ENCODE measurements at regions not wholly inside any gene's neighbourhood (a gene's known extent, or its start where the extent isn't known, plus 50 kb on each side); places are given as distances from the start of the nearest gene placed in this dataset.

GRCh38 chr2:23178396-23178795 is 206.6 kb upstream of the KLHL29 start:
- TF ChIP-seq, protein P1, sequence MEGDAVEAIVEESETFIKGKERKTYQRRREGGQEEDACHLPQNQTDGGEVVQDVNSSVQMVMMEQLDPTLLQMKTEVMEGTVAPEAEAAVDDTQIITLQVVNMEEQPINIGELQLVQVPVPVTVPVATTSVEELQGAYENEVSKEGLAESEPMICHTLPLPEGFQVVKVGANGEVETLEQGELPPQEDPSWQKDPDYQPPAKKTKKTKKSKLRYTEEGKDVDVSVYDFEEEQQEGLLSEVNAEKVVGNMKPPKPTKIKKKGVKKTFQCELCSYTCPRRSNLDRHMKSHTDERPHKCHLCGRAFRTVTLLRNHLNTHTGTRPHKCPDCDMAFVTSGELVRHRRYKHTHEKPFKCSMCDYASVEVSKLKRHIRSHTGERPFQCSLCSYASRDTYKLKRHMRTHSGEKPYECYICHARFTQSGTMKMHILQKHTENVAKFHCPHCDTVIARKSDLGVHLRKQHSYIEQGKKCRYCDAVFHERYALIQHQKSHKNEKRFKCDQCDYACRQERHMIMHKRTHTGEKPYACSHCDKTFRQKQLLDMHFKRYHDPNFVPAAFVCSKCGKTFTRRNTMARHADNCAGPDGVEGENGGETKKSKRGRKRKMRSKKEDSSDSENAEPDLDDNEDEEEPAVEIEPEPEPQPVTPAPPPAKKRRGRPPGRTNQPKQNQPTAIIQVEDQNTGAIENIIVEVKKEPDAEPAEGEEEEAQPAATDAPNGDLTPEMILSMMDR (conservative IDR thresholded peaks at IDR 0.05 in 1 of 2, IDR thresholded peaks at IDR 0.05 in 1 of 2; ENCODE audit: low read depth in 1 of 2, low read length in 2 of 2), result no peak
- TF ChIP-seq EZH2 (IDR thresholded peaks at IDR 0.05; ENCODE audit: low read length, missing control alignments), result no peak
- H3K4me3 ChIP-seq (replicated peaks in 1 of 4; ENCODE audit: control extremely low read depth in 1 of 4, insufficient read depth in 1 of 4, low read depth in 3 of 4, low read length in 4 of 4), result no peak overlapping the region
- H3K27me3 ChIP-seq (ENCODE audit: control insufficient read depth, insufficient read depth, low read length), result no peaks in the 10 kb centered on the region
- no peaks in the 10 kb centered on the region for H3K79me2 ChIP-seq (ENCODE audit: control insufficient read depth, insufficient read depth, low read length)
- no peak overlapping the region for H3K27ac ChIP-seq (ENCODE audit: insufficient read depth, low read length)
- no peaks in the 10 kb centered on the region for H3K4me1 ChIP-seq (ENCODE audit: control insufficient read depth, extremely low read depth, insufficient read depth, low read length)
- no peaks in the 10 kb centered on the region for H3K36me3 ChIP-seq (ENCODE audit: control insufficient read depth, insufficient read depth, low read length)
- no peak for DNase-seq (ENCODE audit: low read depth in 2 of 2)
- H3K9me3 ChIP-seq (ENCODE audit: control insufficient read depth, insufficient read depth, low read depth, low read length), result no peaks in the 10 kb centered on the region
- no peak overlapping the region for H3K9ac ChIP-seq (ENCODE audit: insufficient read depth, low read length)
- no peaks in the 10 kb centered on the region for H4K20me1 ChIP-seq (ENCODE audit: control insufficient read depth, extremely low read depth, insufficient read depth, low read length)
- H3K4me2 ChIP-seq (ENCODE audit: extremely low read depth, insufficient read depth, low read length), result no peak overlapping the region
- no peak overlapping the region for H2AFZ ChIP-seq (ENCODE audit: low read length)

DNA sequence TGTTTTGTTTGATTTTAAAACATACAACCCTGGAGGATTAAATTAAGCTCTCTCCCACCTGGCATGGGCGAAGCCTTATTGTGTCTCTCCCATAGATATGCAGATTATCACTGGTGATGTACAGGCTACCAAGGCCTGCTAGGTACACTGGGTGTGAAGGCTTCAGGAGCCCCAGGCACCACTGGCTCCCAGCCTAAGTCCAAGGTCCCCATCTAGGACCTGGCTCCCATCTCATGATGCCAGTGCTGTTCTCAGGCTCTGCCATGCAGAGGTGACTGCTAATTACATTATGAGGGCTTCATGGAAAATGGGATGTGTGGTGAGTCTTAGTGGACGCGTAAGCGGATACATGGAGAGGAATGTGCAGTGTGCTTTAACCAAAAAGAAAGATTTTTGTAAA is 201.2 kb upstream of the KLHL29 start:
- Histone ChIP-seq H3K4me1 (ENCODE audit: control insufficient read depth, extremely low read depth, insufficient read depth, low read length) (no peaks in the 10 kb centered on the region), H3K27me3 (ENCODE audit: control insufficient read depth, insufficient read depth, low read length) (no peaks in the 10 kb centered on the region), H3K9ac (ENCODE audit: insufficient read depth, low read length) (no peak overlapping the region), H3K4me2 (ENCODE audit: extremely low read depth, insufficient read depth, low read length) (no peak overlapping the region), H2AFZ (ENCODE audit: low read length) (no peak overlapping the region), H3K36me3 (ENCODE audit: control insufficient read depth, insufficient read depth, low read length) (no peaks in the 10 kb centered on the region), H3K79me2 (ENCODE audit: control insufficient read depth, insufficient read depth, low read length) (no peaks in the 10 kb centered on the region), H4K20me1 (ENCODE audit: control insufficient read depth, extremely low read depth, insufficient read depth, low read length) (no peaks in the 10 kb centered on the region), H3K9me3 (ENCODE audit: control insufficient read depth, insufficient read depth, low read depth, low read length) (no peaks in the 10 kb centered on the region), H3K4me3 (replicated peaks in 1 of 4; ENCODE audit: control extremely low read depth in 1 of 4, insufficient read depth in 1 of 4, low read depth in 3 of 4, low read length in 4 of 4) (no peak overlapping the region), H3K27ac (ENCODE audit: insufficient read depth, low read length) (no peak overlapping the region)
- TF ChIP-seq EZH2 (IDR thresholded peaks at IDR 0.05; ENCODE audit: low read length, missing control alignments), result no peak
- TF ChIP-seq, protein P1 (conservative IDR thresholded peaks at IDR 0.05 in 1 of 2, IDR thresholded peaks at IDR 0.05 in 1 of 2; ENCODE audit: low read depth in 1 of 2, low read length in 2 of 2), result no peak
- no peak for DNase-seq (ENCODE audit: low read depth in 2 of 2)

DNA sequence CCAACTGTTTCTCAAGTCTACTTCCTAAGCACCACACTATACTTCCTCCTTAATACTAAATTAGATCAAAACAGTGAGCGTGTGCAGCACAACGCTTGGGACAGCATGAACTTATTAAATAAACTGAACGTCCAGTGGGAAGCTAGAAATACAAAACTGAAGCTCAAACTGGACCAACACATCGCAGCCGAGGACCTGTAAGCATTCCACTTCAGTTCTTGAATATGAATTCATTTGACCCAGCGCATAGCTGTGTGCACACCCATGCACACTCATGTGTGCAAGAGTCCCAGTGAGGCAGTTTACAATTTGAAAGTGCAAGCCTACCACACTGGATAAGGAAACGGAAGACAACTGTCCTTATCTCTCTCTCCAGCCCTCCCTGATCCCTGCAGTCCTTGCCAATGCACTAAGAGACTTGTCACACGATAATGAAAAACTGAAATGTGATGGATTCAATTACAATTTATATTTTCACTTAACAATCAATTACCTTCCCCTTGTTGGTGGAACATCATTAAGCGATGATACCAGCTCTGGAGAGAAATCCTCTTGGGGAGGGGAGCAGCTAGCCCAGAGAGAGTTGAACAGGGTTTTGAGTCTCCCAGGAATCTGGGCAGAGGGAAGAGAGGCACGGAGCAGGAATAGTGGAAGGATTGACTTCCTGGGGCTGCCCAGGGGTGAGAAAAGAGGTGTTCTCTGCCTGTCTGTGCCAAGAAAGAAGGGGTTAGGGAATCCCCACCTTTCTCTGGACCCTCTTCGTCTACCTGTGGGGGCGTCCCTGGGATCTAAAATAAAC is 186.5 kb upstream of the KLHL29 start:
- no peaks in the 10 kb centered on the region for H3K36me3 ChIP-seq (ENCODE audit: control insufficient read depth, insufficient read depth, low read length)
- no peaks in the 10 kb centered on the region for H3K27me3 ChIP-seq (ENCODE audit: control insufficient read depth, insufficient read depth, low read length)
- DNase-seq (ENCODE audit: low read depth in 2 of 2), result no peak
- no peaks in the 10 kb centered on the region for H4K20me1 ChIP-seq (ENCODE audit: control insufficient read depth, extremely low read depth, insufficient read depth, low read length)
- TF ChIP-seq, protein P1 (conservative IDR thresholded peaks at IDR 0.05 in 1 of 2, IDR thresholded peaks at IDR 0.05 in 1 of 2; ENCODE audit: low read depth in 1 of 2, low read length in 2 of 2), result no peak
- TF ChIP-seq EZH2 (IDR thresholded peaks at IDR 0.05; ENCODE audit: low read length, missing control alignments), result no peak
- H3K27ac ChIP-seq (ENCODE audit: insufficient read depth, low read length), result no peak overlapping the region
- no peaks in the 10 kb centered on the region for H3K79me2 ChIP-seq (ENCODE audit: control insufficient read depth, insufficient read depth, low read length)
- H3K4me1 ChIP-seq (ENCODE audit: control insufficient read depth, extremely low read depth, insufficient read depth, low read length), result no peaks in the 10 kb centered on the region
- no peaks in the 10 kb centered on the region for H3K9me3 ChIP-seq (ENCODE audit: control insufficient read depth, insufficient read depth, low read depth, low read length)
- no peak overlapping the region for H2AFZ ChIP-seq (ENCODE audit: low read length)
- no peak overlapping the region for H3K9ac ChIP-seq (ENCODE audit: insufficient read depth, low read length)
- H3K4me2 ChIP-seq (ENCODE audit: extremely low read depth, insufficient read depth, low read length), result no peak overlapping the region
- no peak overlapping the region for H3K4me3 ChIP-seq (replicated peaks in 1 of 4; ENCODE audit: control extremely low read depth in 1 of 4, insufficient read depth in 1 of 4, low read depth in 3 of 4, low read length in 4 of 4)
